ENCODE measurements at regions not wholly inside any gene's neighbourhood (a gene's known extent, or its start where the extent isn't known, plus 50 kb on each side); places are given as distances from the start of the nearest gene placed in this dataset.
"Not testable (repeated sequence)": the region's sequence is repeated elsewhere in the genome, so short reads cannot be mapped to it uniquely, and the experiment has no call there.

DNA sequence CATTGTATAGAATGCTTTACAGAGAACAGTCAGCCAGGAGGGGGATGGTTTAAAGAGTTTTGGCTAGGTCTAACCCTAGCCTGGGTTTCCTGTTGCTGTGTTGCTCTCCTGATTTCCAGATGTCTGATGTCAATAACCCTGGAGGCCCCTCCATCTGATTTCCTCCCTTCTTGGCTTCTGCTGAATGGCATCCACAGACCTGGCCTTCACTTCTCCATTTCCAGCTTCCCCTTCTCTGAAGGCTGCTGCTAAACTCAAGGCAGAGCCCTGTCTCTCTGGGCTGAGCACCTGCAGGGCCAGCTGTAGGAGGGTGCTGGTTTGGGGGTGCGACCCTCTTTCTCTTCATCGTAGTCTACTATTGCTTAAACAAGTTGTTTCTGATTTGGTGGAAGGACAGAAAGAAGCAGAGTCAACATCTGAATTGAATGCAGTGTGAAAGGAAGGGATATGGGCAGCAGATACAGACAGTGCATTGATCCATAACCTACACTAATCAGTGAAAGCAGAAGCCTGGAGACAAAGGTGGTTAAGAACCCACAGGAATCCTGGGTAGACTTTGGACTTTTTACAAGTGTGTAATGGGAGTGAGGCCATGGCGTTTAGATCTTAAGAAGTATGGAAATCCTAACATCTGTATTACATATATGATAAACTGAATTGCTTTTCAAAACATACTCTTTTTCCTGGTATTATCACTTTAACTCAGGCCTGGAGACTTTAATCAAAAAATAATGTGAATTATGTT is 153.6 kb downstream of the HRH4 start:
- H3K4me3 ChIP-seq (ENCODE audit: low read length) = no peak overlapping the region

GRCh38 chr18:24616653-24617052 is 156.2 kb downstream of the HRH4 start:
- WGBS (ENCODE audit: insufficient coverage, low lambda C conversion rate) = 20% methylated on average over 1 of the region's 3 CpGs
- Histone ChIP-seq H3K4me3 (ENCODE audit: low read length) (no peak overlapping the region), H3K4me1 (ENCODE audit: control insufficient read depth, insufficient read depth, low read length) (peaks cover 7% of the 10 kb centered on the region), H3K36me3 (ENCODE audit: control insufficient read depth, insufficient read depth, low read length) (no peaks in the 10 kb centered on the region), H3K9me3 (ENCODE audit: control insufficient read depth, low read depth, low read length) (no peaks in the 10 kb centered on the region), H3K27ac (ENCODE audit: low read length) (no peak overlapping the region), H3K27me3 (ENCODE audit: control insufficient read depth, insufficient read depth, low read length) (no peaks in the 10 kb centered on the region)
- DNase-seq = no peak

More for the DNA sequence above, 153.6 kb downstream of the HRH4 start:
- Histone ChIP-seq H3K36me3 (ENCODE audit: control insufficient read depth, insufficient read depth, low read length) (no peaks in the 10 kb centered on the region), H3K9me3 (ENCODE audit: control insufficient read depth, low read depth, low read length) (no peaks in the 10 kb centered on the region), H3K27ac (ENCODE audit: low read length) (no peak overlapping the region), H3K27me3 (ENCODE audit: control insufficient read depth, insufficient read depth, low read length) (no peaks in the 10 kb centered on the region), H3K4me1 (ENCODE audit: control insufficient read depth, insufficient read depth, low read length) (peaks cover 7% of the 10 kb centered on the region)
- WGBS (ENCODE audit: insufficient coverage, low lambda C conversion rate) = no CpG with 5 or more reads among the region's 3 CpGs
- DNase-seq = peak; percentile 26 to 61

DNA sequence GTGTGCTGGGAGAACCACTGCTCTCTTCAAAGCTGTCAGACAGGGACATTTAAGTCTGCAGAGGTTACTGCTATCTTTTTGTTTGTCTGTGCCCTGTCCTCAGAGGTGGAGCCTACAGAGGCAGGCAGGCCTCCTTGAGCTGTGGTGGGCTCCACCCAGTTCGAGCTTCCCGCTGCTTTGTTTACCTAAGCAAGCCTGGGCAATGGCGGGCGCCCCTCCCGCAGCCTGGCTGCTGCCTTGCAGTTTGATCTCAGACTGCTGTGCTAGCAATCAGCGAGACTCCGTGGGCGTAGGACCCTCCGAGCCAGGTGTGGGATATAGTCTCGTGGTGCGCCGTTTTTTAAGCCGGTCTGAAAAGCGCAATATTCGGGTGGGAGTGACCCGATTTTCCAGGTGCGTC is 164.0 kb downstream of the HRH4 start:
- no CpG with 5 or more reads among the region's 17 CpGs for WGBS (ENCODE audit: insufficient coverage, low lambda C conversion rate)
- not testable (repeated sequence) for H3K4me1 ChIP-seq (ENCODE audit: control insufficient read depth, insufficient read depth, low read length); DNase-seq; H3K9me3 ChIP-seq (ENCODE audit: control insufficient read depth, low read depth, low read length); H3K27me3 ChIP-seq (ENCODE audit: control insufficient read depth, insufficient read depth, low read length); H3K27ac ChIP-seq (ENCODE audit: low read length); H3K4me3 ChIP-seq (ENCODE audit: low read length); H3K36me3 ChIP-seq (ENCODE audit: control insufficient read depth, insufficient read depth, low read length)

DNA sequence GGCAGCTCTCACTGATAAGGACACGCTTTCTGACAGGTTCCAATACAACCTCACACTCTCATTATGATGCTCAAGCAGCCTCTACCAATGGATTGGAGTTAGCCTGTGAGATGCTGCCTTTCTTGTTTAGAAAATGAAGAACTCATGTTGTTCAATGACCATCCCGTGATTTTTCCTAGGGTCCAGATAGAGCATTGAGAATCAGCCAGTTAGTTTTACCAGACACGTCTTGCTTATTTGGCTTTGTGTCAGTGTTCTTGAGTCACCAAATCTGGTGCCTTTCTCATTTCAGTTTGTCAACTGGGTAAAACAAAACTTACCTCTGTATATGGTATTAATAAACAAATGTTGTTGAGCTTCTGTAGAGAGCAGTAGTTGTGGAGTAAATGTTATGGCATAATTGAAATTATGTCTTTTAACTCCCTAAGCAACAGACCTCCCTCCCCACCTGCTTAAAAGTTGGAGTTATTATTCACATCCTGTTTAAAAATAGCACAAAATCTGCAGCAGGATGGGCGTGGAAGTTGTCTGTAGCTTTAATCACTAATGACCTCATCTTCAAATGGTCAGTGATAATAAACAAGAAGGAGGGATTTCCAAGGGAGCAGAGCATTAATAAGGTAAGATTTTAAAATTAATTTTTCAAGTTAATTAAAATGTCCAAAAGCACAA is 167.3 kb downstream of the HRH4 start:
- Histone ChIP-seq H3K4me3 (ENCODE audit: low read length) (no peak overlapping the region), H3K4me1 (ENCODE audit: control insufficient read depth, insufficient read depth, low read length) (no peaks in the 10 kb centered on the region), H3K36me3 (ENCODE audit: control insufficient read depth, insufficient read depth, low read length) (no peaks in the 10 kb centered on the region), H3K27me3 (ENCODE audit: control insufficient read depth, insufficient read depth, low read length) (peaks cover 3% of the 10 kb centered on the region), H3K9me3 (ENCODE audit: control insufficient read depth, low read depth, low read length) (no peaks in the 10 kb centered on the region), H3K27ac (ENCODE audit: low read length) (no peak overlapping the region)
- WGBS (ENCODE audit: insufficient coverage, low lambda C conversion rate) = 60% methylated on average over 1 of the region's 4 CpGs
- DNase-seq = peak in 1 of 2 donors; percentile 18

DNA sequence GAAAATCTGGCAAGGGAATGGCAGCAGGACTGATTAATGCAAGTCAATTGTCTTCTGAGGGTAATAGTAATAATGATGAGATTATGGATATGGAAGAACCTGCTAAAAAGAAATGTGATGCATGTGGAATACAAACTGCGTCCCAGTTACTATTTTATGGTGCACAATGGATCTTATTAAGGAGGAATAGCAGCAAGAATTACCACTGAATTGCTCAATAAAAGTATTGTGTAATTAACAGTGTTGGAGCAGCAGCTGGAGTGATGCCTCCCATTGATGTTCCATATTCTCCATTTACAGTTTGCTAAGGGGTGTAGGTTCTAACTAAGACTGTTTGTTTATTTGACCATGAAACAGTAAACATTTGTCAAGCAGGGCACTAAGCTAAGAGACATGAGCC is 167.9 kb downstream of the HRH4 start:
- Histone ChIP-seq H3K9me3 (ENCODE audit: control insufficient read depth, low read depth, low read length) (no peaks in the 10 kb centered on the region), H3K36me3 (ENCODE audit: control insufficient read depth, insufficient read depth, low read length) (no peaks in the 10 kb centered on the region), H3K4me1 (ENCODE audit: control insufficient read depth, insufficient read depth, low read length) (no peaks in the 10 kb centered on the region), H3K4me3 (ENCODE audit: low read length) (no peak overlapping the region), H3K27ac (ENCODE audit: low read length) (no peak overlapping the region), H3K27me3 (ENCODE audit: control insufficient read depth, insufficient read depth, low read length) (peaks cover 3% of the 10 kb centered on the region)
- WGBS (ENCODE audit: insufficient coverage, low lambda C conversion rate) = no CpG with 5 or more reads among the region's 1 CpG
- no peak for DNase-seq

DNA sequence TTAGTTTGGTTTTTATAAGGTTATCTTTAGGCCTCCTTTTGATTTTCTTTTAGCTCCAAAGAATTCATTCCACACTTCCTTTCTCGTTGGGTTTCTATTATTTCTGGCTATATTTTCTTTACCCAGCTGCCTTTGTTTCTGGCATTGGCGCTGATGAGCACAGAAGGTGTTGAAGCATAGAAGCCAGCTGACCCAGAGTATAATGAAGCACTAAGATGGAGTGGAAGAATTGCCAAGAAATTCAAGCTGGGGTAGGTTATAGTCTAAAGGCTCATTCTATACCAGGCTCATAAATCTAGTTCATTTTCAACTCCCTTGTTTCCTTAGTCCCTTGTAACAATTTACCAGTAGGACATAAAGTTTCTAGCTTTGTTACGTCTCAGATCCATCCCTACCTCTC is 169.5 kb downstream of the HRH4 start:
- no peak for DNase-seq
- H3K9me3 ChIP-seq (ENCODE audit: control insufficient read depth, low read depth, low read length) = no peaks in the 10 kb centered on the region
- no peaks in the 10 kb centered on the region for H3K4me1 ChIP-seq (ENCODE audit: control insufficient read depth, insufficient read depth, low read length)
- H3K36me3 ChIP-seq (ENCODE audit: control insufficient read depth, insufficient read depth, low read length) = no peaks in the 10 kb centered on the region
- H3K4me3 ChIP-seq (ENCODE audit: low read length) = no peak overlapping the region
- peaks cover 3% of the 10 kb centered on the region for H3K27me3 ChIP-seq (ENCODE audit: control insufficient read depth, insufficient read depth, low read length)
- 80% methylated on average over 2 of the region's 3 CpGs for WGBS (ENCODE audit: insufficient coverage, low lambda C conversion rate)
- no peak overlapping the region for H3K27ac ChIP-seq (ENCODE audit: low read length)

DNA sequence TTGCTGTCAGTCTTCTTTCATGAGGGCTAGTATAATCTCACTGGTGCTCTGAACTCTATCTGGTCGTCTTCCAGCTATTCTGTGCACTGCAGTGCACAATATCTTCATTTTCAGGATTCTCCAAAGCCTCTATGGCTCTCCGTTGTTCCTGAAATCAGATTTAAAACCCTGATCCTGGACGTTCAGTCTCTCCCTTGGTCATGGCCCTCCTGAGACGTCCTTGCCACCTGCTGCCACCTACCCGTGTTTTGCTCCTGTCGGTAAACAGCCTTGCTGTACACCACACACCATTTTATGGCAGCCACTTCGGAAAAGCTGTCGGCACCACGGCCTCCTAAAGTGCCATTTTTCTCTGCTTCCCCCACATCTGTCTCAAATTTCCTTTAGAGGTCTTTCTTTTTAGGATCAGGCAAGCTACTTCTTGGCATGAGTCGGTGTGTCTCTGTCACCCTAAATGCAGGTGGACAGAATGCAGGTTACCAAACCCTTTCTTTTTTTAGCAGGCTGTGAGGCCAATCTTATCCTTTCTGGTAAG is 170.0 kb downstream of the HRH4 start:
- Histone ChIP-seq H3K4me3 (ENCODE audit: low read length) (no peak overlapping the region), H3K9me3 (ENCODE audit: control insufficient read depth, low read depth, low read length) (no peaks in the 10 kb centered on the region), H3K27ac (ENCODE audit: low read length) (no peak overlapping the region), H3K27me3 (ENCODE audit: control insufficient read depth, insufficient read depth, low read length) (peaks cover 3% of the 10 kb centered on the region), H3K36me3 (ENCODE audit: control insufficient read depth, insufficient read depth, low read length) (no peaks in the 10 kb centered on the region), H3K4me1 (ENCODE audit: control insufficient read depth, insufficient read depth, low read length) (no peaks in the 10 kb centered on the region)
- WGBS (ENCODE audit: insufficient coverage, low lambda C conversion rate) = 70% methylated on average over 2 of the region's 10 CpGs
- DNase-seq = no peak

- Histone ChIP-seq H3K36me3 (ENCODE audit: control insufficient read depth, insufficient read depth, low read length) (no peaks in the 10 kb centered on the region), H3K4me1 (ENCODE audit: control insufficient read depth, insufficient read depth, low read length) (no peaks in the 10 kb centered on the region), H3K9me3 (ENCODE audit: control insufficient read depth, low read depth, low read length) (no peaks in the 10 kb centered on the region), H3K27ac (ENCODE audit: low read length) (no peak overlapping the region), H3K27me3 (ENCODE audit: control insufficient read depth, insufficient read depth, low read length) (peaks cover 3% of the 10 kb centered on the region), H3K4me3 (ENCODE audit: low read length) (no peak overlapping the region)
- 50% methylated on average over 4 of the region's 21 CpGs for WGBS (ENCODE audit: insufficient coverage, low lambda C conversion rate)
- DNase-seq = no peak
Observed at GRCh38 chr18:24631243-24632025, 171.0 kb downstream of the HRH4 start.

GRCh38 chr18:24632158-24632988 is 171.9 kb downstream of the HRH4 start:
- no peak for DNase-seq
- no peaks in the 10 kb centered on the region for H3K9me3 ChIP-seq (ENCODE audit: control insufficient read depth, low read depth, low read length)
- H3K36me3 ChIP-seq (ENCODE audit: control insufficient read depth, insufficient read depth, low read length) = no peaks in the 10 kb centered on the region
- no peaks in the 10 kb centered on the region for H3K4me1 ChIP-seq (ENCODE audit: control insufficient read depth, insufficient read depth, low read length)
- no peak overlapping the region for H3K27ac ChIP-seq (ENCODE audit: low read length)
- H3K4me3 ChIP-seq (ENCODE audit: low read length) = no peak overlapping the region
- no CpG with 5 or more reads among the region's 15 CpGs for WGBS (ENCODE audit: insufficient coverage, low lambda C conversion rate)
- H3K27me3 ChIP-seq (ENCODE audit: control insufficient read depth, insufficient read depth, low read length) = peaks cover 7% of the 10 kb centered on the region

GRCh38 chr18:24633121-24633520 is 172.7 kb downstream of the HRH4 start:
- no peak overlapping the region for H3K27ac ChIP-seq (ENCODE audit: low read length)
- no peaks in the 10 kb centered on the region for H3K4me1 ChIP-seq (ENCODE audit: control insufficient read depth, insufficient read depth, low read length)
- no CpG with 5 or more reads among the region's 3 CpGs for WGBS (ENCODE audit: insufficient coverage, low lambda C conversion rate)
- H3K4me3 ChIP-seq (ENCODE audit: low read length) = no peak overlapping the region
- peaks cover 7% of the 10 kb centered on the region for H3K27me3 ChIP-seq (ENCODE audit: control insufficient read depth, insufficient read depth, low read length)
- no peak for DNase-seq
- no peaks in the 10 kb centered on the region for H3K9me3 ChIP-seq (ENCODE audit: control insufficient read depth, low read depth, low read length)
- no peaks in the 10 kb centered on the region for H3K36me3 ChIP-seq (ENCODE audit: control insufficient read depth, insufficient read depth, low read length)
